Activated CD4-positive, alpha-beta memory T cell treated with anti-CD3 and anti-CD28 coated beads, Interleukin-2, amount 10 ng/mL, durations not matched to agents 7 days and 5 days (primary cell): ENCODE measurements at regions not wholly inside any gene's neighbourhood (a gene's known extent, or its start where the extent isn't known, plus 50 kb on each side); places are given as distances from the start of the nearest gene placed in this dataset.
"Not testable (repeated sequence)": the region's sequence is repeated elsewhere in the genome, so short reads cannot be mapped to it uniquely, and the experiment has no call there.

Source experiments
- CTCF ChIA-PET: fragments of 350-600 bp; sonication (Branson Sonifier 250); formaldehyde crosslinking; loops from one replicate; lab custom pipeline; 2021; ENCODE audit warnings: antibody characterized with exemption, inconsistent platforms; lab: Charles Lee
- POLR2A ChIA-PET: fragments of 350-600 bp; sonication (Branson Sonifier 250); formaldehyde crosslinking; loops from one replicate; lab custom pipeline; 2021; ENCODE audit warnings: antibody characterized with exemption; lab: Charles Lee
- DNase-seq: peaks from one replicate; pipeline ENCODE4 v3.0.0-alpha.2; 2020
- H3K27ac Mint-ChIP-seq: one replicate; pipeline ENCODE4 v1.8.0; 2021; ENCODE audit warnings: mild to moderate bottlenecking, mixed read lengths
- H3K27me3 Mint-ChIP-seq: one replicate; pipeline ENCODE4 v1.8.0; 2021; ENCODE audit warnings: mixed read lengths
- H3K36me3 Mint-ChIP-seq: one replicate; pipeline ENCODE4 v1.8.0; 2021; ENCODE audit warnings: low read depth, mixed read lengths
- H3K4me1 Mint-ChIP-seq: one replicate; pipeline ENCODE4 v1.8.0; 2021; ENCODE audit warnings: mixed read lengths
- H3K4me3 Mint-ChIP-seq: one replicate; pipeline ENCODE4 v1.8.0; 2021; ENCODE audit warnings: mild to moderate bottlenecking, mixed read lengths
- H3K9me3 Mint-ChIP-seq: one replicate; pipeline ENCODE4 v1.8.0; 2021; ENCODE audit warnings: mixed read lengths

DNA sequence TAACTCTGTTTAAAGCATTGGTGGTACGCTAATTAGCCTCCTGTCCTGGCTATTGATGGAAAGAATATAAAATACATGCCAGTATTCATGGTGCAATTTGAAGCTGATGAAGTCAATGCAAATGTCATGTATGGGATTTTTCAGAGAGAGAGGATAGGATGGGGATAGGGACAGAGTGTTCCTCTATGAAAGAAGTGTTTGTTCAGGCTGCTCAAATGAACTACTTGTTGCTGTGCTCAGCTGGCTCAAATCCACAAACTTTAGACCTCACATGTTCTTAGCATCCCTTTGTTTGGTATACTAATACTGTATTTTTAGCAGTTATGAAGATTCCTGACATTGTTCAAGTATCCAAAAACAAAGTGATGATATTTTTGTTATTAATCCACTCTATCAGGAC, 116.5 kb downstream of the SLITRK1 start:
- Mint-ChIP-seq H3K9me3 (peaks cover 2% of the 10 kb centered on the region), H3K27me3 (no peaks in the 10 kb centered on the region), H3K36me3 (no peaks in the 10 kb centered on the region), H3K27ac (no peak overlapping the region), H3K4me3 (no peak overlapping the region), H3K4me1 (no peaks in the 10 kb centered on the region)
- POLR2A ChIA-PET: no interaction called here
- CTCF ChIA-PET: no interaction called here
- no peak for DNase-seq

DNA sequence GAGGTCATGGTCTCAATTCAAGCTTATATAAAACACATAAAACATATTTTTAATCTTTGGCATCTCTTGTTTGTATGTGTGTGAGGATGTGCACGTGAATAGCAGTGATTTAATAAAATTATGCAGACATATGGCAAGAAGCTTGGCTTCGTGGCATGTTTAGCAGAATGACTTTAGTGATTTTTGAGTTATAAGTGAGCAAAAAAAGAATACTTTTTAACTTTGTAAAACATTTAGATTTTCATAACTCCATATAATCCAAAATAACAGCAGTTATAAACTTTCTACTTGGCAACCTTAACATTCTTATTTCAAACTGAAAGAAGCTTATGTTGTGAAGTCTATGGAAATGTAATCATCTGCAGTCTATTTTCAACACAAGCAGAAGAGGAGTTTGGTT, 120.6 kb downstream of the SLITRK1 start:
- Mint-ChIP-seq H3K9me3 (peaks cover 4% of the 10 kb centered on the region), H3K27ac (no peak overlapping the region), H3K4me1 (no peaks in the 10 kb centered on the region), H3K4me3 (no peak overlapping the region), H3K27me3 (no peaks in the 10 kb centered on the region), H3K36me3 (no peaks in the 10 kb centered on the region)
- POLR2A ChIA-PET: no interaction called here
- CTCF ChIA-PET: no interaction called here
- DNase-seq: no peak

DNA sequence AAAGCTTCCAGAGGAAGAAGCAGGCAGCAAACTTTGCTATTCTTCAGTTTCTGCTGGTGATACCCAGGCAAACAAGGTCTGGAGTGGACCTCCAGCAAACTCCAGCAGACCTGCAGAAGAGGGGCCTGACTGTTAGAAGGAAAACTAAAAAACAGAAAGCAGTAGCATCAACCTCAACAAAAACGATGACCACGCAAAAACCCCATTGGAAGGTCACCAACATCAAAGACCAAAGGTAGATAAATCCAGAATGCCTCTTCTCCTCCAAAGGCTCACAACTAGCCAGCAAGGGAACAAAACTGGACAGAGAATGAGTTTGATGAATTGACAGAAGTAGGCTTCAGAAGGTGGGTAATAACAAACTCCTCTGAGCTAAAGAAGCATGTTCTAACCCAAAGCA, 127.1 kb downstream of the SLITRK1 start:
- CTCF ChIA-PET, H3K36me3 Mint-ChIP-seq, H3K27me3 Mint-ChIP-seq, H3K4me3 Mint-ChIP-seq, DNase-seq, H3K9me3 Mint-ChIP-seq, H3K27ac Mint-ChIP-seq, POLR2A ChIA-PET, H3K4me1 Mint-ChIP-seq: not testable (repeated sequence)

GRCh38 chr13:83753912-83754624, 128.2 kb downstream of the SLITRK1 start:
- DNase-seq: no peak
- Mint-ChIP-seq H3K27ac (no peak overlapping the region), H3K36me3 (no peaks in the 10 kb centered on the region), H3K4me1 (no peaks in the 10 kb centered on the region), H3K9me3 (peaks cover 6% of the 10 kb centered on the region), H3K4me3 (no peak overlapping the region), H3K27me3 (no peaks in the 10 kb centered on the region)
- ChIA-PET CTCF (no interaction called here), POLR2A (no interaction called here)

- DNase-seq: no peak
These were observed 130.1 kb downstream of the SLITRK1 start for GRCh38 chr13:83752141-83752540.

GRCh38 chr13:83740622-83741021, 141.7 kb downstream of the SLITRK1 start:
- no peaks in the 10 kb centered on the region for H3K4me1 Mint-ChIP-seq
- H3K36me3 Mint-ChIP-seq: no peaks in the 10 kb centered on the region
- DNase-seq: no peak
- no peak overlapping the region for H3K4me3 Mint-ChIP-seq
- no peaks in the 10 kb centered on the region for H3K27me3 Mint-ChIP-seq
- no peaks in the 10 kb centered on the region for H3K9me3 Mint-ChIP-seq
- ChIA-PET CTCF (no interaction called here), POLR2A (no interaction called here)
- H3K27ac Mint-ChIP-seq: no peak overlapping the region

More at GRCh38 chr13:83752141-83752540, 130.1 kb downstream of the SLITRK1 start:
- CTCF ChIA-PET: no interaction called here
- no peaks in the 10 kb centered on the region for H3K36me3 Mint-ChIP-seq
- no peaks in the 10 kb centered on the region for H3K4me1 Mint-ChIP-seq
- POLR2A ChIA-PET: no interaction called here
- peaks cover 6% of the 10 kb centered on the region for H3K9me3 Mint-ChIP-seq
- no peaks in the 10 kb centered on the region for H3K27me3 Mint-ChIP-seq
- no peak overlapping the region for H3K4me3 Mint-ChIP-seq
- no peak overlapping the region for H3K27ac Mint-ChIP-seq

DNA sequence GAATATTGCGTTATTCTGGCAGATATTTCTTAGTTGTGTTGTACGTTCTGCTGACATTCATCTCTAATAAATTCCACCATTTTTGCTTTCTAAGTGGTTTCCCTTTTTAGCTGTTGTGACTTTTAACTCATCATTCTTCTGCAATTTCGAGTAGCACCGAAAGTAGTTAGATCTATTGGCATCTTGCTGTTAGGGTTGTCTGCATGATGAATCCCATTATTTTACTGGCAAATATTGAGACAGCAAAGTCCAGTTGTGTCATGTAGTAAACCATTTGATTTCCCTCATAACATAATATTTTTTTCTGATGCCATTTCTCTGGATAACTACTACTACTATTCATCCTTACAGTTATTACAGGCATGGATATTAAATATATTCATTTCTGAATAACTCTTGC, 143.9 kb downstream of the SLITRK1 start:
- no peak for DNase-seq
- ChIA-PET POLR2A (no interaction called here), CTCF (no interaction called here)
- Mint-ChIP-seq H3K4me1 (no peaks in the 10 kb centered on the region), H3K4me3 (no peak overlapping the region), H3K27ac (no peak overlapping the region), H3K9me3 (no peaks in the 10 kb centered on the region), H3K27me3 (no peaks in the 10 kb centered on the region), H3K36me3 (no peaks in the 10 kb centered on the region)

DNA sequence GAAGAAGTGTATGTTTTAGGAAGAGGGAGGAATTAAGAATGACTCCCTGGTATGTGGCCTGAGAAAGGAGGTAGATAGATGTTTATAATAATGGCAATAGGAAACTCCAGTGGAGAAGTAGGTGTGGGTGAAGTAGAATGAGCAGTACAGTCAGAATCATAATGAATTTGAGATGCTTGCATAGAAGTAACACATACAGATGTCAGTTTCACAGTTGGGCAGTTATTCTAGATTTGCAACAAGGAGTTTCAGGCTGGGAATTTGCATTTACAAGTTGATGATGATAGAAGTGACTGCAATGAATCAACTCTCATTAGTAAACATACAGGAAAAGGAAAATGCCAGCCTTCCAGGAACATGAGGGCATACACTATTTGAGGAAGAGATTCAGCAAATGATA, 149.0 kb downstream of the SLITRK1 start:
- H3K27me3 Mint-ChIP-seq: no peaks in the 10 kb centered on the region
- no peaks in the 10 kb centered on the region for H3K9me3 Mint-ChIP-seq
- ChIA-PET CTCF (no interaction called here), POLR2A (no interaction called here)
- no peaks in the 10 kb centered on the region for H3K4me1 Mint-ChIP-seq
- no peak overlapping the region for H3K4me3 Mint-ChIP-seq
- no peak for DNase-seq
- no peak overlapping the region for H3K27ac Mint-ChIP-seq
- H3K36me3 Mint-ChIP-seq: no peaks in the 10 kb centered on the region

- POLR2A ChIA-PET: no interaction called here
These were observed 149.5 kb downstream of the SLITRK1 start for GRCh38 chr13:83732755-83733154.

GRCh38 chr13:83731113-83731512, 151.2 kb downstream of the SLITRK1 start:
- CTCF ChIA-PET: no interaction called here
- no peaks in the 10 kb centered on the region for H3K27me3 Mint-ChIP-seq
- POLR2A ChIA-PET: no interaction called here

More at GRCh38 chr13:83732755-83733154, 149.5 kb downstream of the SLITRK1 start:
- Mint-ChIP-seq H3K27ac (no peak overlapping the region), H3K36me3 (no peaks in the 10 kb centered on the region), H3K4me1 (no peaks in the 10 kb centered on the region), H3K4me3 (no peak overlapping the region), H3K9me3 (no peaks in the 10 kb centered on the region), H3K27me3 (no peaks in the 10 kb centered on the region)
- no peak for DNase-seq
- CTCF ChIA-PET: no interaction called here

GRCh38 chr13:83730674-83731073, 151.6 kb downstream of the SLITRK1 start:
- H3K4me3 Mint-ChIP-seq: no peak overlapping the region
- no peaks in the 10 kb centered on the region for H3K4me1 Mint-ChIP-seq
- H3K27ac Mint-ChIP-seq: no peak overlapping the region
- ChIA-PET CTCF (no interaction called here), POLR2A (no interaction called here)
- H3K9me3 Mint-ChIP-seq: no peaks in the 10 kb centered on the region
- DNase-seq: no peak
- H3K36me3 Mint-ChIP-seq: no peaks in the 10 kb centered on the region
- no peaks in the 10 kb centered on the region for H3K27me3 Mint-ChIP-seq

More at GRCh38 chr13:83731113-83731512, 151.2 kb downstream of the SLITRK1 start:
- DNase-seq: no peak
- no peak overlapping the region for H3K4me3 Mint-ChIP-seq
- no peak overlapping the region for H3K27ac Mint-ChIP-seq
- H3K9me3 Mint-ChIP-seq: no peaks in the 10 kb centered on the region
- H3K36me3 Mint-ChIP-seq: no peaks in the 10 kb centered on the region
- H3K4me1 Mint-ChIP-seq: no peaks in the 10 kb centered on the region

- H3K4me1 Mint-ChIP-seq: no peaks in the 10 kb centered on the region
- H3K4me3 Mint-ChIP-seq: no peak overlapping the region
- H3K27ac Mint-ChIP-seq: no peak overlapping the region
- POLR2A ChIA-PET: no interaction called here
- no peaks in the 10 kb centered on the region for H3K9me3 Mint-ChIP-seq
- H3K27me3 Mint-ChIP-seq: no peaks in the 10 kb centered on the region
- H3K36me3 Mint-ChIP-seq: no peaks in the 10 kb centered on the region
- CTCF ChIA-PET: no interaction called here
- DNase-seq: no peak
These were observed 159.8 kb downstream of the SLITRK1 start for GRCh38 chr13:83722443-83722842.

DNA sequence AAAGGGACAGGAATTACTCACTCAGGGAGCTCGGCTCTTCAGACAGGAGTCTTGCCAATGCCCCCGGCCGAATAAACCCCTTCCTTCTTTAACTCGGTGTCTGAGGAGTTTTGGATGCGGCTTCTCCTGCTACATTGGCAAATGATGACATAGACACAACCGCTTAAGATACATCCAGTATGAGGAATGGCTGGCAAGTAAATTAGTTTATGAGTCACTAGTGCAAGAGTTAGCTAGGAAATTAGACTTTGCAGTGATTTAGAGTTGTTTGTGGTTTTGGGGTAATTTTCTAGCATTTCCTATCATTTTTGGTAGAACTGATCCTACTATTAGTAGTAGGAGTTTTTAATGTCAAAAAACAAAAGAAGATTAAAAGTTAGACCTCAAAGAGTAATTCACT, 166.2 kb downstream of the SLITRK1 start:
- H3K9me3 Mint-ChIP-seq: no peaks in the 10 kb centered on the region
- POLR2A ChIA-PET: no interaction called here
- H3K4me3 Mint-ChIP-seq: no peak overlapping the region
- no peak for DNase-seq
- no peaks in the 10 kb centered on the region for H3K4me1 Mint-ChIP-seq
- CTCF ChIA-PET: no interaction called here
- no peak overlapping the region for H3K27ac Mint-ChIP-seq
- H3K36me3 Mint-ChIP-seq: no peaks in the 10 kb centered on the region
- no peaks in the 10 kb centered on the region for H3K27me3 Mint-ChIP-seq

DNA sequence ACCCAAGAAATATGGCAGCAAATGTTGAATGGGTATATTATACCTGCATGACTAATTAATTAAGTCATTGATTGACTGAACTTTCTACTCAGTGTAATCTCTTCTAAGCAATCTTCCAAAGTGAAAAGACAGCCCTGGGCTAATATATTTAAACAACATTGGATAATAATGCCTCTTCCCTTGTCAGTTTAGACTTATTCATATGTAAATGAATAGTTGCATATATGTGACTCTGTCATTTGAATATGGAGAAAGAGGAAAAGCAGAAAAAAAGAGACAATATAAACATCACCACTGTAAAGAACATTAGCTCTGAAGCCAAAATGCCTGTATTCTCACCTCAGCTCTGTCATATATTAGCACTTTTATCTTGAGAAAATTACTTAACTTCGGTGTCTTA, 168.0 kb downstream of the SLITRK1 start:
- Mint-ChIP-seq H3K27ac (no peak overlapping the region), H3K36me3 (no peaks in the 10 kb centered on the region), H3K4me3 (no peak overlapping the region), H3K4me1 (no peaks in the 10 kb centered on the region), H3K9me3 (no peaks in the 10 kb centered on the region), H3K27me3 (no peaks in the 10 kb centered on the region)
- POLR2A ChIA-PET: no interaction called here
- DNase-seq: no peak
- CTCF ChIA-PET: no interaction called here
